GM18951 (cell line): ENCODE measurements at regions not wholly inside any gene's neighbourhood (a gene's known extent, or its start where the extent isn't known, plus 50 kb on each side); places are given as distances from the start of the nearest gene placed in this dataset.
"Not testable (repeated sequence)": the region's sequence is repeated elsewhere in the genome, so short reads cannot be mapped to it uniquely, and the experiment has no call there.

Source experiments
- POLR2A ChIP-seq: IDR thresholded peaks from 4 replicates; pipeline ENCODE4 v1.6.1; 2011; ENCODE audit warnings: mild to moderate bottlenecking; ENCODE audit not compliant: insufficient read length, insufficient read depth; ENCODE audit errors: extremely low read depth
- in situ Hi-C: fragments of 300-500 bp; cut with MboI; formaldehyde crosslinking; loops from one replicate; pipeline ENCODE4 v1.12.0; 2022; ENCODE audit warnings: low sequenced_read_pairs, mixed read lengths, inconsistent platforms; ENCODE audit not compliant: unreplicated experiment

DNA sequence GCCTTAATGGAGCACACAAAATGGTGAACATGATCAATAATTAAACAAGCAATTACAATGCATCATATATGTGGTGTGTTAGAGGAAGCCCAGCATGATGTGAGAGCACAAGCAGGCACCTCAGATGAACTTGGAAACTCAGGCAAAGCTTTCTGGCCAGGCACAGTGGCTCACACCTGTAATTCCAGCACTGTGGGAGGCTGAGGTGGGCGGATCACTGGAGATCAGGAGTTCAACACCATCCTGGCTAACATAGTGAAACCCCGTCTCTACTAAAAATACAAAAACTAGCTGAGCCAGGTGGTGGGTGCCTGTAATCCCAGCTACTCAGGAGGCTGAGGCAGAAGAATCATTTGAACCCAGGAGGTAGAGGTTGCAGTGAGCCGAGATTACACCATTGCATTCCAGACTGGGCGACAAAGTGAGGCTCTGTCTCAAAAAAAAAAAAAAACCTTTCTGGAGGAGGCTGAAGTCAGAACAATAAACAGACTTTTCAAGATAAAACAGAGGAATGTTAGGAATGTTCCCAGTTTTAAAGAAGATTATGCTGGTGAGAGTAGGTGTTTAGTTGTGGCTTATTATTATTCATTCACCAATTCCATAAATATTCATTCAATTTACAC is 159.4 kb downstream of the CEMIP2 start:
- in situ Hi-C loops: loop anchor here (25.0 kb wide), 2 partner anchors 322 to 403 kb away; no protein-coding TSS in a partner anchor
- no peak for TF ChIP-seq POLR2A

GRCh38 chr9:71608021-71608420 is 160.3 kb downstream of the CEMIP2 start:
- no peak for TF ChIP-seq POLR2A
- in situ Hi-C loops: loop anchor here (25.0 kb wide), 2 partner anchors 321 to 404 kb away; no protein-coding TSS in a partner anchor

GRCh38 chr9:71607461-71607881 is 160.8 kb downstream of the CEMIP2 start:
- TF ChIP-seq POLR2A: no peak
- in situ Hi-C loops: loop anchor here (25.0 kb wide), 2 partner anchors 320 to 405 kb away; no protein-coding TSS in a partner anchor

- in situ Hi-C loops: loop anchor here (25.0 kb wide), 2 partner anchors 317 to 408 kb away; no protein-coding TSS in a partner anchor
Measured at GRCh38 chr9:71604197-71605063, 163.9 kb downstream of the CEMIP2 start.

DNA sequence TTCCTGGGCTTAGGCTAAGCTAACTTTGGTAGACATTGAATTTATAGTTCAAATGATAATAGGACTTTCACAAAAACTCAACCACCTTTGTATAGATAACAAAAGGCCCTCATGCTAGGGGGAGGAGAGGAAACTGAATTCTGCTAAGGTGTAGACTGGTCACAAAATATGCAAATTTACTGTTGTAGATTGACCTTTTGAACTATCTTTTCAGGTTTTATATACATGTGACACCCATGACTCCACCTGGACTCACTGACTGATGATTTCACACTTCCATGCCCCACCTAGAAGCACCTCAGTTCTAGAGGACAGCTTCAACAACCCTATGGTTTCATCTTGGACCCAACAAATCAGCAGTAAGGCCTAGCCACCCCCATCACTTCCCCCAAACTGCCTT is 165.7 kb downstream of the CEMIP2 start:
- TF ChIP-seq POLR2A: no peak
- in situ Hi-C loops: loop anchor here (25.0 kb wide), 2 partner anchors 315 to 410 kb away; no protein-coding TSS in a partner anchor

More at GRCh38 chr9:71604197-71605063, 163.9 kb downstream of the CEMIP2 start:
- no peak for TF ChIP-seq POLR2A

GRCh38 chr9:71595762-71596161 is 172.6 kb downstream of the CEMIP2 start:
- in situ Hi-C loops: not testable (repeated sequence)

DNA sequence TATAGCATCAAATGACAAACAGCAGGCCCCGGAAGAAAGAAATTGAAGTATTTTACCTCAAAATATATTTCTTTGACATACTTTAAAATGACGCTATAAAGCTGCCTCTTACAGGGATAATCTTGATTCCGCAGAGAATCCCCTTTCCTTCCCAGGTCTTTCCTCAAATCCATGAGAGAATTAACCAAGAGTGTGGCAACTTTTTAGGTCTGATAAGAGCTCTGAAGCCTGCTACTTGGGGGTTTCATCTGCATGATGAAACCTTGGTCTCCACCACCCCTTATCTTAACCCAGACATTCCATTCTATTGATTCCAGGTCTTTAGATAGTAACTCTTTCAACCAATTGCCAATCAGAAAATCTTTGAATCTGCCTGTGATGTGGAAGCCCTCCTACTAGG is 173.8 kb downstream of the CEMIP2 start:
- TF ChIP-seq POLR2A: no peak
- in situ Hi-C loops: no loop called here

- in situ Hi-C loops: no loop called here
- no peak for TF ChIP-seq POLR2A
Measured at GRCh38 chr9:71592400-71592799, 175.9 kb downstream of the CEMIP2 start.

DNA sequence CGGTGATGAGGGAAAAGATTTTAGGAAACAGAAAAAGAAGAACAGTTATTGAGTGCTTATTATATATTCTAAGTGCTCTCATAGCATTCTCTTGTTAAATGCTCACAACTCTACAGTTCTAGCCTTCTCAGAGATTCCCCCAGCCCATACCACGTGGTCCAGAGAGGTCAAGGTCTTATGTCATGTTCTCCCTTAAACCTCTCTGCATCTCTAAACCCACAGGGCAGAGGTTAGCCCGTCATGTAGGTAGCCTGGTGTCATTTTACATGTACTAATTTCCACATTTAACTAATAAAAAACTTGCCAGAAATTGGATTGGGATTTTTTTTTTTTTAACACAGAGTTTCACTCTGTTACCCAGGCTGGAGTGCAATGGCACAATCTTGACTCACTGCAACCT is 178.0 kb downstream of the CEMIP2 start:
- in situ Hi-C loops: no loop called here
- no peak for TF ChIP-seq POLR2A

GRCh38 chr9:71589612-71590011 is 178.7 kb downstream of the CEMIP2 start:
- no peak for TF ChIP-seq POLR2A
- in situ Hi-C loops: no loop called here

DNA sequence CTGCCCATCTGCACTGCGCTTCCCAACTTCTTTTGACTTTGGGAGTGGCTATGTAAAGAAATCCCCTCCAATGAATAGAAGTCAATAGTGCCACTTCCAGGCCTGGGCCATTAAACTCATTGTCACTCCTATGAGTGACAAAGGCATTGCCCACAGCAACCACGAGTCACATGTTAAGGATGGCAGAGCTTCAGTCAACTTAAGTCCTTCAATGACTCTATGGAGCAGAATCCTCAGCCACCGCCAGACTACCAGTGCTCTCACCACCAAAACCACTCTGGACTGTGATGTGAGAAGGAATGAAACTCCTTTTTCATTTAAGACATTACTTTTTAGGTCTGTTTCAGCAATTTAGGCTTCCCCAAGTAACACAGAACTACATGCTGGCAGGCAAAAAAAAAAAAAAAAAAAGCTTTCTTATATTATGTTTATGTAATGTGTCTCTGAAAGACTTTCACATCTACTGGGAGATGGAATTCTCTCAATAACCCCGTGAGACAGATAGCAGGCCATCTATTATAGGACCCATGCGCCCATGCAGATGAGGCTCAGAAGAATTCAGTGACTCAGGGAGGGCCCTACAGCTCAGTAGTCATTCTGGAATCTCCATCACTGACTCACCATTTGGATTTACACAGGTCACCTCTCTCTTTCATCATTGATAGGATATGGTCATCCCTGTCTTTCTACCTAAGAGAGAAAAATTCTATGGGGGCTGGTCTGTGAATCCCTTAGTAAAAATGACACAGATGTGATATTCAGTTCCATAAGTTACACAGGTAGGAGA is 180.5 kb downstream of the CEMIP2 start:
- in situ Hi-C loops: no loop called here
- TF ChIP-seq POLR2A: no peak

DNA sequence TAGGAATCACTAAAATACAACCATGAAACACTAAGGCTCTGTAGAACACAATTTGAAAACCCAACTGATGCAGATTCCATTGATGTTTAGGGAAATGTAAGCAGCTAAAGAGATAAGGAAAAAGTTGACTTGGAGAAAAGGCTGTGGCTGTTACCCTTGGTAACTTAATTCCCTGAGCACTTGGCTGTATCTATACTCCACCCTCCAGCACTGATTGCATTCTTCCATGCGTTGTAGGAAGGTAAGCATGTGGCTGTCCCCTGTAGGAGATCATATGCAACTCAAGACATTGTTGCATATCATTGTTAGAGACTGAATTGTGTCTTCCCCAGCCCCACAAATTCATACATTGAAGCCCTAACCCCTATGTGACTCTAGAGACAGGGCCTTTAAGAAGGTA is 184.5 kb downstream of the CEMIP2 start:
- in situ Hi-C loops: no loop called here

GRCh38 chr9:71582347-71582746 is 186.0 kb downstream of the CEMIP2 start:
- in situ Hi-C loops: no loop called here
- TF ChIP-seq POLR2A: no peak

More for the DNA sequence above, 184.5 kb downstream of the CEMIP2 start:
- TF ChIP-seq POLR2A: no peak
